Chondrocyte (in vitro differentiated cells): ENCODE measurements at regions not wholly inside any gene's neighbourhood (a gene's known extent, or its start where the extent isn't known, plus 50 kb on each side); places are given as distances from the start of the nearest gene placed in this dataset.

Experiments
- DNase-seq: peaks from one replicate; pipeline ENCODE4 v3.0.0; 2021; ENCODE audit warnings: mixed read lengths, low spot score
- H3K27ac Mint-ChIP-seq: one replicate; pipeline ENCODE4 v1.8.0; 2021; ENCODE audit warnings: mild to moderate bottlenecking, moderate library complexity, mixed read lengths; ENCODE audit not compliant: unreplicated experiment
- H3K27me3 Mint-ChIP-seq: 2 replicates; pipeline ENCODE4 v1.8.0; 2021; ENCODE audit warnings: low read depth, mixed read lengths
- H3K36me3 Mint-ChIP-seq: 2 replicates; pipeline ENCODE4 v1.8.0; 2021; ENCODE audit warnings: low read depth, mixed read lengths
- H3K4me1 Mint-ChIP-seq: 2 replicates; pipeline ENCODE4 v1.8.0; 2021; ENCODE audit warnings: low read depth, mild to moderate bottlenecking, mixed read lengths
- H3K4me3 Mint-ChIP-seq: one replicate; pipeline ENCODE4 v1.8.0; 2021; ENCODE audit warnings: mild to moderate bottlenecking, moderate library complexity, mixed read lengths; ENCODE audit not compliant: unreplicated experiment
- H3K9me3 Mint-ChIP-seq: 2 replicates; pipeline ENCODE4 v1.8.0; 2021; ENCODE audit warnings: low read depth, mixed read lengths
- CTCF ChIP-seq: fragments of 200-600 bp; sonication (generic); IDR thresholded peaks from 2 replicates; pipeline ENCODE4 v1.5.0; 2021; ENCODE audit warnings: antibody characterized with exemption, mild to moderate bottlenecking, moderate library complexity

- TF ChIP-seq CTCF = no peak
- no peaks in the 10 kb centered on the region for H3K4me1 Mint-ChIP-seq
- no peaks in the 10 kb centered on the region for H3K9me3 Mint-ChIP-seq
- no peak overlapping the region for H3K27ac Mint-ChIP-seq
- no peak overlapping the region for H3K4me3 Mint-ChIP-seq
- DNase-seq = no peak
- H3K27me3 Mint-ChIP-seq = peaks cover 3% of the 10 kb centered on the region
- H3K36me3 Mint-ChIP-seq = no peaks in the 10 kb centered on the region
These were observed 320.2 kb downstream of the BARHL2 start for GRCh38 chr1:90396917-90397316.

GRCh38 chr1:90394247-90394646, 322.9 kb downstream of the BARHL2 start:
- DNase-seq = no peak
- H3K4me3 Mint-ChIP-seq = no peak overlapping the region
- H3K9me3 Mint-ChIP-seq = no peaks in the 10 kb centered on the region
- peaks cover 3% of the 10 kb centered on the region for H3K27me3 Mint-ChIP-seq
- H3K36me3 Mint-ChIP-seq = no peaks in the 10 kb centered on the region
- no peak for TF ChIP-seq CTCF
- no peaks in the 10 kb centered on the region for H3K4me1 Mint-ChIP-seq
- H3K27ac Mint-ChIP-seq = no peak overlapping the region

GRCh38 chr1:90393025-90393424, 324.1 kb downstream of the BARHL2 start:
- H3K4me3 Mint-ChIP-seq = no peak overlapping the region
- no peak overlapping the region for H3K27ac Mint-ChIP-seq
- H3K27me3 Mint-ChIP-seq = peaks cover 3% of the 10 kb centered on the region
- no peak for DNase-seq
- TF ChIP-seq CTCF = no peak
- no peaks in the 10 kb centered on the region for H3K36me3 Mint-ChIP-seq
- H3K4me1 Mint-ChIP-seq = peaks cover 2% of the 10 kb centered on the region
- no peaks in the 10 kb centered on the region for H3K9me3 Mint-ChIP-seq

GRCh38 chr1:90391126-90391525, 326.0 kb downstream of the BARHL2 start:
- H3K4me3 Mint-ChIP-seq = no peak overlapping the region
- no peak for TF ChIP-seq CTCF
- no peaks in the 10 kb centered on the region for H3K9me3 Mint-ChIP-seq
- DNase-seq = no peak
- no peaks in the 10 kb centered on the region for H3K36me3 Mint-ChIP-seq
- H3K27me3 Mint-ChIP-seq = peaks cover 3% of the 10 kb centered on the region
- no peak overlapping the region for H3K27ac Mint-ChIP-seq
- H3K4me1 Mint-ChIP-seq = peaks cover 18% of the 10 kb centered on the region

GRCh38 chr1:90387805-90388204, 329.3 kb downstream of the BARHL2 start:
- Mint-ChIP-seq H3K9me3 (no peaks in the 10 kb centered on the region), H3K4me1 (peaks cover 18% of the 10 kb centered on the region), H3K4me3 (no peak overlapping the region), H3K27ac (peak overlapping the region; percentile 49), H3K27me3 (no peaks in the 10 kb centered on the region), H3K36me3 (no peaks in the 10 kb centered on the region)
- TF ChIP-seq CTCF = no peak
- no peak for DNase-seq
